Neuronal stem cell (in vitro differentiated cells): ENCODE measurements at regions not wholly inside any gene's neighbourhood (a gene's known extent, or its start where the extent isn't known, plus 50 kb on each side); places are given as distances from the start of the nearest gene placed in this dataset.

Source experiments
- DNase-seq: peaks from one replicate; pipeline ENCODE4 v3.0.0-alpha.2; 2013; ENCODE audit warnings: low spot score
- H2AFZ ChIP-seq: one replicate; pipeline ENCODE4 v1.6.1; 2013; ENCODE audit warnings: mild to moderate bottlenecking, low read length, inconsistent platforms
- H2AK5ac ChIP-seq: 2 replicates; pipeline ENCODE4 v1.6.1; 2013; ENCODE audit warnings: low read depth, mild to moderate bottlenecking, inconsistent platforms, low read length, moderate library complexity, mixed read lengths
- H2BK120ac ChIP-seq: 2 replicates; pipeline ENCODE4 v1.6.1; 2013; ENCODE audit warnings: low read depth, mild to moderate bottlenecking, inconsistent platforms, low read length, moderate library complexity, mixed read lengths
- H2BK12ac ChIP-seq: one replicate; pipeline ENCODE4 v1.6.1; 2013; ENCODE audit warnings: low read length, inconsistent platforms
- H2BK15ac ChIP-seq: 2 replicates; pipeline ENCODE4 v1.6.1; 2013; ENCODE audit warnings: mild to moderate bottlenecking, low read length, inconsistent platforms, mixed read lengths
- H2BK5ac ChIP-seq: one replicate; pipeline ENCODE4 v1.6.1; 2013; ENCODE audit warnings: inconsistent platforms, mild to moderate bottlenecking, low read length, moderate library complexity
- H3K14ac ChIP-seq: one replicate; pipeline ENCODE4 v1.6.1; 2013; ENCODE audit warnings: low read length, inconsistent platforms
- H3K18ac ChIP-seq: 2 replicates; pipeline ENCODE4 v1.6.1; 2013; ENCODE audit warnings: low read length, inconsistent platforms
- H3K23ac ChIP-seq: 2 replicates; pipeline ENCODE4 v1.6.1; 2013; ENCODE audit warnings: low read depth, mild to moderate bottlenecking, mixed read lengths, low read length, inconsistent platforms; ENCODE audit not compliant: poor library complexity
- H3K27ac ChIP-seq: replicated peaks from 3 replicates; pipeline ENCODE4 v1.5.1; 2013; ENCODE audit warnings: low read length, inconsistent platforms
- H3K27me3 ChIP-seq, 3 experiments: 2 replicates each; pipeline ENCODE4 v1.6.1; 2013; ENCODE audit warnings: low read length in 3 of 3, mild to moderate bottlenecking in 2 of 3, inconsistent platforms in 1 of 3, low read depth in 1 of 3, mixed read lengths in 1 of 3, moderate library complexity in 1 of 3; ENCODE audit not compliant: control insufficient read depth in 3 of 3, insufficient read depth in 3 of 3
- H3K36me3 ChIP-seq, 2 donors: replicated peaks in 1 of 2; 2 replicates each; pipeline ENCODE4 v1.6.1; 2013; ENCODE audit warnings: low read length in 2 of 2; ENCODE audit not compliant: control insufficient read depth in 2 of 2, insufficient read depth in 2 of 2
- H3K4ac ChIP-seq: 2 replicates; pipeline ENCODE4 v1.6.1; 2013; ENCODE audit warnings: inconsistent platforms, mild to moderate bottlenecking, low read length, moderate library complexity
- H3K4me1 ChIP-seq, 2 donors: 1 replicate in 1 of 2; 2 replicates in 1 of 2; pipeline ENCODE4 v1.6.1; 2013; ENCODE audit warnings: low read length in 2 of 2, low read depth in 1 of 2; ENCODE audit not compliant: control insufficient read depth in 2 of 2, insufficient read depth in 1 of 2
- H3K4me2 ChIP-seq: one replicate; pipeline ENCODE4 v1.6.1; 2013; ENCODE audit warnings: mild to moderate bottlenecking, low read length, inconsistent platforms; ENCODE audit not compliant: insufficient read depth, poor library complexity, severe bottlenecking
- H3K4me3 ChIP-seq, 2 donors: 2 replicates each; pipeline ENCODE4 v1.5.1; 2013; ENCODE audit warnings: low read length in 2 of 2, mild to moderate bottlenecking in 2 of 2, inconsistent platforms in 1 of 2, moderate library complexity in 1 of 2
- H3K79me1 ChIP-seq: one replicate; pipeline ENCODE4 v1.6.1; 2013; ENCODE audit warnings: low read depth, mild to moderate bottlenecking, inconsistent platforms, low read length, moderate library complexity
- H3K9ac ChIP-seq: one replicate; pipeline ENCODE4 v1.6.1; 2013; ENCODE audit warnings: mild to moderate bottlenecking, low read depth, low read length, inconsistent platforms; ENCODE audit not compliant: poor library complexity
- H3K9me3 ChIP-seq, 2 donors: replicated peaks in 1 of 2; 2 replicates each; pipeline versions ENCODE3 to v1.6.1; 2013; ENCODE audit warnings: low read length in 2 of 2, mild to moderate bottlenecking in 2 of 2, inconsistent platforms in 1 of 2, low read depth in 1 of 2, mixed read lengths in 1 of 2, moderate library complexity in 1 of 2; ENCODE audit not compliant: control insufficient read depth in 2 of 2, insufficient read depth in 1 of 2
- H4K8ac ChIP-seq: one replicate; pipeline ENCODE4 v1.6.1; 2013; ENCODE audit warnings: low read depth, mild to moderate bottlenecking, inconsistent platforms, low read length, moderate library complexity
- H4K91ac ChIP-seq: one replicate; pipeline ENCODE4 v1.6.1; 2013; ENCODE audit warnings: low read length, low read depth, mild to moderate bottlenecking, inconsistent platforms; ENCODE audit not compliant: poor library complexity
- WGBS, 2 donors: extraction: QIAGEN DNeasy Blood & Tissue Kit; methylation state at CpG; one replicate each; pipeline ENCODE4 v1.1.7; 2013; ENCODE audit warnings: missing lambda C conversion rate in 2 of 2, mixed read lengths in 1 of 2; ENCODE audit not compliant: insufficient read length in 2 of 2, insufficient replicate concordance in 1 of 2; ENCODE audit errors: extremely low coverage in 2 of 2; 5-methylcytosine and 5-hydroxymethylcytosine counted together

DNA sequence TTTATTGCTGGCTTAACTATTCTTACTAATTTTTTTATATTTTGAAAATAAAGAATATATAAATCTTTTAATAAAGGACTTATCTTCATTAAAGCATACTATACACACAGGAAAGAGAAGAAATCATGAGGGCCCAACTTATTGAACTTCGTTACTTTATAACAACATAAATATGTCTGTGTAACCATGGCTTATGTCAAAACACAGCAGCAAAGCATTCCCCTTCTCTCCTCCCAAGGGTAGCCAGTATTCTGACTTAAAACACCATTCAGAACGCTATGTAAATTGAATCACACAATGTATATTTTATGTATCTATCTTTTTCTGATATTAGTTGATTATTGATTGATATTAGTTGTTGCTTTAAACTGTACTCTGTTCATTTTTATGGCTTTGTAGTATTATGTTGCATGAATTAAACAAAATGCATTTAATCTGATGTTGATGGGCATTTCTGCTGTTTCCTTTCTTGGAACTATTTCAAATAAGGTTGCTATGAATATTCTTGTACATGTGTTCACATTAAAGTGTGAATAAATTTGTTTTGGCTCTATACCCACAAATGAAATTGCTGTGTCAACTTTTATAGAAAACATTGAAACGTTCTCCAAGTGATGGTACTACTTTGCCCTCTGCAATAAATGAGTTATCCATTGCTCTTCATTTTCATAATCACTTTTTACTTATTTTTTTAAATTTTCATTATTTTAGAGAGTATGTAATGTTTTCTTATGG is 188.7 kb downstream of the RND3 start:
- WGBS, 2 donors = no CpG with 5 or more reads among the region's 3 CpGs
- H3K18ac ChIP-seq = no peak overlapping the region
- H3K4me3 ChIP-seq = no peak overlapping the region
- no peak overlapping the region for H2AFZ ChIP-seq
- H2AK5ac ChIP-seq = no peak overlapping the region
- H4K91ac ChIP-seq = no peak overlapping the region
- H3K4me1 ChIP-seq = no peaks in the 10 kb centered on the region
- H2BK15ac ChIP-seq = no peak overlapping the region
- H3K4ac ChIP-seq = no peak overlapping the region
- H3K14ac ChIP-seq = no peak overlapping the region
- no peak overlapping the region for H3K4me2 ChIP-seq
- no peak overlapping the region for H2BK12ac ChIP-seq
- H2BK5ac ChIP-seq = no peak overlapping the region
- no peak overlapping the region for H4K8ac ChIP-seq
- H3K9me3 ChIP-seq = peaks cover 8 to 20% of the 10 kb centered on the region in 2 donors
- no peak overlapping the region for H2BK120ac ChIP-seq
- H3K79me1 ChIP-seq = no peaks in the 10 kb centered on the region
- H3K23ac ChIP-seq = no peak overlapping the region
- no peak overlapping the region for H3K27ac ChIP-seq
- H3K36me3 ChIP-seq = no peaks in the 10 kb centered on the region
- no peak for DNase-seq
- no peaks in the 10 kb centered on the region for H3K27me3 ChIP-seq
- H3K9ac ChIP-seq = no peak overlapping the region

DNA sequence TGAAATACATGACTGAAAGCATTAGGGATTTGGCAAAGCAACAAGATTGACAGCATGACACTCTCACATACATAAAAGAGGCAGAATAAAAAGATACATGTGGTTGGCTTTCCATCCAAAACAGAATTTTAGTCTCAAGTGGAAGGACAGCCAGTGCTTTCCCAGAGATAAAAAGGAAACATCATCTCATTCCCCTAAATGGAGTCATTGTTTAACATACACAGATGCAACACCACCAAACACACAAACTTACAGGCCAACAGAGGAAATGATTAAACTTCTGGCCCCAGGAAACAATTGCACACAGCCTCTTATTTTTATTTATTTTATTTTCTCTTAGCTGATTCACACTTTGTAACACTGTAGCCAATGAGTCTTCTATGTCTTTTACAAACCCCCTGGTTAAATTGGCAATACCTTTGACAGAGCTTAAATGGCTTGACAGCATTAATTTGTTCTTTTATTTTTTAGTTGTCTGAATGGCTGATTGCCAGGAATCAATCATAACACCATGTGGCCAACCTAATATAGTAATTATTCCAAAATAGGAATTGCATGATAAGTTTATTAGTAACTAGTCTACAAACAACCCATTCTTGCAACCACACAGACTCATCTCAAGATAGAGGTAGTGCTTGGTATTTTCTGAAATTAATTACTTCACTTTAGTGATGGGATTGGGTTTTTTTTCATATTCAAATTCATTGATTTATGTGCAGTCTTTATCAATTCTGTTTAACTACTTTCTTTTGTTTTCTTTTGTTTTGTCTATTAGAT is 190.5 kb downstream of the RND3 start:
- H2BK12ac ChIP-seq = no peak overlapping the region
- H3K4ac ChIP-seq = no peak overlapping the region
- H3K79me1 ChIP-seq = no peaks in the 10 kb centered on the region
- H3K27me3 ChIP-seq = no peaks in the 10 kb centered on the region
- H2BK5ac ChIP-seq = no peak overlapping the region
- DNase-seq = no peak
- H2AK5ac ChIP-seq = no peak overlapping the region
- H3K4me1 ChIP-seq = no peaks in the 10 kb centered on the region
- peaks cover 6 to 13% of the 10 kb centered on the region in 2 donors for H3K9me3 ChIP-seq
- no peak overlapping the region for H3K4me3 ChIP-seq
- H4K91ac ChIP-seq = no peak overlapping the region
- no peak overlapping the region for H3K23ac ChIP-seq
- H3K18ac ChIP-seq = no peak overlapping the region
- H2BK15ac ChIP-seq = no peak overlapping the region
- no peak overlapping the region for H4K8ac ChIP-seq
- no peak overlapping the region for H3K9ac ChIP-seq
- H2BK120ac ChIP-seq = no peak overlapping the region
- H3K4me2 ChIP-seq = no peak overlapping the region
- H2AFZ ChIP-seq = no peak overlapping the region
- no peaks in the 10 kb centered on the region for H3K36me3 ChIP-seq
- H3K27ac ChIP-seq = no peak overlapping the region
- no peak overlapping the region for H3K14ac ChIP-seq

DNA sequence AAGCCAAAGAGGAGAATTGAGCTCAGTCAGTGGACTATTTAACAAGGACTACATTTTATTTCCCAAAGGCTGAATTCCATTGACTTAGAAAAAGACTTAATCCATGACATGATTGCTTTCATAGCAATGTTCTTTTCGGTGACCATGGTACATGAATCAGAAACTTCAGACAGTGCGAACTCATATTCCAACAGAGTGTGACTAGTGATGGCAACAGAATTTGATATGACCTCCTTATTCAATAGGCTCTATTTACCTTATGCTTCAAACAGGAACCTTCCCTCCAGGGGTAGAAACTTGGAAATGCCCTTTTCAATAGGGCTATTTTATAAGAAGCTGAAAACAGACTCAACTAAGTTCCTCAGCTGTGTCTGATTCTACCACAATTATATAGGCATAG is 191.9 kb downstream of the RND3 start:
- H3K9ac ChIP-seq = no peak overlapping the region
- no peaks in the 10 kb centered on the region for H3K27me3 ChIP-seq
- H2AK5ac ChIP-seq = no peak overlapping the region
- no peak overlapping the region for H2BK5ac ChIP-seq
- no peaks in the 10 kb centered on the region for H3K36me3 ChIP-seq
- no peaks in the 10 kb centered on the region for H3K79me1 ChIP-seq
- H4K91ac ChIP-seq = no peak overlapping the region
- H3K23ac ChIP-seq = no peak overlapping the region
- no peak overlapping the region for H3K27ac ChIP-seq
- no peak overlapping the region for H3K4me3 ChIP-seq
- H3K14ac ChIP-seq = no peak overlapping the region
- H3K9me3 ChIP-seq = peaks cover 6 to 19% of the 10 kb centered on the region in 2 donors
- H2BK12ac ChIP-seq = no peak overlapping the region
- no peak overlapping the region for H2BK120ac ChIP-seq
- no peak overlapping the region for H3K4ac ChIP-seq
- H2AFZ ChIP-seq = no peak overlapping the region
- H3K4me1 ChIP-seq = no peaks in the 10 kb centered on the region
- H4K8ac ChIP-seq = no peak overlapping the region
- no peak overlapping the region for H3K4me2 ChIP-seq
- no peak for DNase-seq
- WGBS, 2 donors = no CpG with 5 or more reads among the region's 2 CpGs
- no peak overlapping the region for H3K18ac ChIP-seq
- no peak overlapping the region for H2BK15ac ChIP-seq

DNA sequence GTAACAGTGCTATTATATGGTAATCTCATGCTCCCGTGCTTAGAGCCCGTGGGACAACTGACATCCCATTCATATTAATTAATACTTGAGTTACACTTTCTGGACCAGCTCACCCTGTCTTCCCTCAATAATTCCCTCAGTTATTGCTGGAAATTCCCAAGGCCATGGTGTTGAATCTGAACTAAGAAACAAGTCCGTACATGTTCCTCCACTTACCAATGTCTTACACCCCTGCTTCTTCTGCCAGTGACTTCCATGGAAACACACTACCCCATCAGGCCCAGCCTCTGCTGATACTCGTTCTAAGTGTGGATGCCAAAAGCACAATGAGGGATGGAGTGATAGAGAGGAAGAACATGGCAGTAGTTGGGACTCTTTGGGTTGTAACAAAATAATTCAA is 193.7 kb downstream of the RND3 start:
- Histone ChIP-seq H3K79me1 (no peaks in the 10 kb centered on the region), H2BK12ac (no peak overlapping the region), H3K4me3 (no peak overlapping the region), H2BK5ac (no peak overlapping the region), H3K4ac (no peak overlapping the region), H3K27ac (no peak overlapping the region), H3K18ac (no peak overlapping the region), H4K8ac (no peak overlapping the region), H2AFZ (peak overlapping the region; percentile 3), H3K36me3 (no peaks in the 10 kb centered on the region), H3K27me3 (no peaks in the 10 kb centered on the region), H3K4me1 (no peaks in the 10 kb centered on the region), H3K23ac (no peak overlapping the region), H2BK120ac (no peak overlapping the region), H3K4me2 (no peak overlapping the region), H3K9ac (no peak overlapping the region), H3K9me3 (peaks cover 0 to 10% of the 10 kb centered on the region in 2 donors), H4K91ac (no peak overlapping the region), H2BK15ac (no peak overlapping the region), H3K14ac (no peak overlapping the region), H2AK5ac (no peak overlapping the region)
- DNase-seq = no peak
- WGBS, 2 donors = no CpG with 5 or more reads among the region's 4 CpGs
